Breast epithelium (tissue), 3 donors: ENCODE measurements at regions not wholly inside any gene's neighbourhood (a gene's known extent, or its start where the extent isn't known, plus 50 kb on each side); places are given as distances from the start of the nearest gene placed in this dataset.

Source experiments
- POLR2A ChIP-seq: fragments of 450-650 bp; IDR thresholded peaks from one replicate; pipeline ENCODE4 v1.6.1; 2016; ENCODE audit warnings: antibody characterized with exemption, mild to moderate bottlenecking, moderate library complexity
- POLR2AphosphoS5 ChIP-seq, 3 donors: sonication (generic); formaldehyde crosslinking; IDR thresholded peaks; one replicate each; pipeline ENCODE4 v1.6.1; 2017; ENCODE audit warnings: antibody characterized with exemption in 3 of 3
- TF ChIP-seq, protein P1 (sequence below), 3 donors: fragments of 450-650 bp; IDR thresholded peaks; one replicate each; pipeline ENCODE4 v1.5.1; 2016 to 2017; ENCODE audit warnings: antibody characterized with exemption in 3 of 3, mild to moderate bottlenecking in 3 of 3, moderate library complexity in 3 of 3

DNA sequence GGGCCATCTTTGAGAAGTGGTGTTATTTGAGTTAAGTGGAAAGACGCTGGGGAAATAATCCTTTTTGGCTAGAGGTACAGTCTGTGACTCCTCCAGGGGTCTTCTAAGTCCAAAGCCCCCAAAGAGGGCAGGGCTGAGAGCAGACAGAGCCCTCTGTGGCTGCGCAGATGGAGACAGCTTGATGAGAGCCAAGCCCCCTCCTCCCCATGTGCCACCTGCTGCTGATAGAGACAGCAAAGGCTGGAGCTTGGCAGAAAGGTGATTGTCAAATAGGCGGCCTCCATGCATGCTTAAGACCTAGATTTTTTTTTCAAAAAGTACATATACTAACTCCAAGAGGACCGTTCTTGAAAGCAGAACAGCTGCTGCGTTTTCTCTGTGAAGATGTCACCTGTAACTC lies 72.4 kb downstream of the CRYGS start:
- TF ChIP-seq, protein P1, sequence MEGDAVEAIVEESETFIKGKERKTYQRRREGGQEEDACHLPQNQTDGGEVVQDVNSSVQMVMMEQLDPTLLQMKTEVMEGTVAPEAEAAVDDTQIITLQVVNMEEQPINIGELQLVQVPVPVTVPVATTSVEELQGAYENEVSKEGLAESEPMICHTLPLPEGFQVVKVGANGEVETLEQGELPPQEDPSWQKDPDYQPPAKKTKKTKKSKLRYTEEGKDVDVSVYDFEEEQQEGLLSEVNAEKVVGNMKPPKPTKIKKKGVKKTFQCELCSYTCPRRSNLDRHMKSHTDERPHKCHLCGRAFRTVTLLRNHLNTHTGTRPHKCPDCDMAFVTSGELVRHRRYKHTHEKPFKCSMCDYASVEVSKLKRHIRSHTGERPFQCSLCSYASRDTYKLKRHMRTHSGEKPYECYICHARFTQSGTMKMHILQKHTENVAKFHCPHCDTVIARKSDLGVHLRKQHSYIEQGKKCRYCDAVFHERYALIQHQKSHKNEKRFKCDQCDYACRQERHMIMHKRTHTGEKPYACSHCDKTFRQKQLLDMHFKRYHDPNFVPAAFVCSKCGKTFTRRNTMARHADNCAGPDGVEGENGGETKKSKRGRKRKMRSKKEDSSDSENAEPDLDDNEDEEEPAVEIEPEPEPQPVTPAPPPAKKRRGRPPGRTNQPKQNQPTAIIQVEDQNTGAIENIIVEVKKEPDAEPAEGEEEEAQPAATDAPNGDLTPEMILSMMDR (IDR thresholded peaks at IDR 0.05), result no peak
- TF ChIP-seq POLR2A (no peak), POLR2AphosphoS5 (IDR thresholded peaks at IDR 0.05) (no peak)
